ENCODE measurements at regions not wholly inside any gene's neighbourhood (a gene's known extent, or its start where the extent isn't known, plus 50 kb on each side); places are given as distances from the start of the nearest gene placed in this dataset.

DNA sequence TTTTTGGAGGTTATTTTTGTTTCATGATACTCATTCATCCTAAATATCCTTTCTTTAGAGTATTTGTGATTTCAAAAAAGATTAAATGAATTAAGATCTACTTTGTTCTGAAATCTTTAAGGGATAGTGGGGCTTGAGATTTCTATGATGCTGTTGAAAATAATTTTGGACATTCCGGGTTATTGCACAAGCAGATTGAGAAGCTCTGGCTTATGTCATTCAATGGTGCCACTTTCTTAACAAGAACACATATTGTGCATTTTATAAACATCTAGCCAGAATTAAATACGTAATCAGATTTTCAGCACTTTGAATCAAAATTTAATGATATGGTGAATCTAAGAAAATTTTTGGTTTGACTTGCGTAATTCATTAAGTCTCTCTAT lies 207.7 kb upstream of the COL3A1 start:
- intact Hi-C loops (cut with micrococcal nuclease; ENCODE audit: unreplicated experiment) = loop anchor here (5.0 kb wide), 1 partner anchor 646 kb away; no protein-coding TSS in a partner anchor
- ATAC-seq (no peak), DNase-seq (ENCODE audit: low spot score) (no peak), FAIRE-seq (no peak)
- Histone ChIP-seq H3K4me3 (replicated peaks in 1 of 3; ENCODE audit: insufficient read depth in 1 of 3, low read depth in 2 of 3, low read length in 3 of 3) (no peak overlapping the region), H4K20me1 (ENCODE audit: insufficient read depth, low read length) (no peaks in the 10 kb centered on the region), H3K36me3 (replicated peaks in 1 of 2; ENCODE audit: control insufficient read depth in 1 of 2, insufficient read depth in 2 of 2, low read length in 2 of 2) (no peaks in the 10 kb centered on the region), H3K4me2 (ENCODE audit: low read depth, low read length) (no peak overlapping the region), H2AFZ (ENCODE audit: low read length) (no peak overlapping the region), H3K79me2 (ENCODE audit: insufficient read depth, low read length) (no peaks in the 10 kb centered on the region), H3K27ac (ENCODE audit: extremely low read length, insufficient read depth, low read length) (no peak overlapping the region), H3K9ac (ENCODE audit: insufficient read depth, low read depth, low read length) (no peak overlapping the region), H3K4me1 (ENCODE audit: insufficient read depth, low read length) (no peaks in the 10 kb centered on the region), H3K27me3 (ENCODE audit: control insufficient read depth in 1 of 2, insufficient read depth in 2 of 2, low read length in 2 of 2) (no peaks in the 10 kb centered on the region), H3K9me3 (ENCODE audit: low read length) (no peaks in the 10 kb centered on the region)
- BruUV-seq (replicated peaks) = no TSS peak
- in situ Hi-C loops (cut with HindIII; ENCODE audit: extremely low pct_ligation_motif_present, low pct_unique_long_range_greater_than_20kb) = loop anchor here (25.0 kb wide), 1 partner anchor 646 kb away; no protein-coding TSS in a partner anchor
- WGBS (ENCODE audit: low lambda C conversion rate) = 36% methylated on average over 3 of the region's 3 CpGs
- ChIA-PET CTCF (ENCODE audit: low intra/inter-chr PET ratio, low total read pairs) (interaction anchor here (1.5 kb wide), 2 partner anchors 212 to 645 kb away, joined by 3 to 6 read pairs; no protein-coding TSS in a partner anchor), POLR2A (no interaction called here)
- no peak for TF ChIP-seq ZNF484 (CRISPR knock-in tag; IDR thresholded peaks at IDR 0.05; ENCODE audit: borderline replicate concordance, low read depth)
- TF ChIP-seq ASH2L (IDR thresholded peaks at IDR 0.05; ENCODE audit: insufficient read length, low read depth, low read length) = no peak
- no peak for TF ChIP-seq RELA (CRISPR knock-in tag; IDR thresholded peaks at IDR 0.05)
- no peak for TF ChIP-seq TBP (CRISPR knock-in tag; IDR thresholded peaks at IDR 0.05)
- TF ChIP-seq KMT2B (CRISPR knock-in tag; IDR thresholded peaks at IDR 0.05) = no peak
- TF ChIP-seq EEA1 (CRISPR knock-in tag; IDR thresholded peaks at IDR 0.05; ENCODE audit: borderline replicate concordance) = no peak
- TF ChIP-seq, protein P1, sequence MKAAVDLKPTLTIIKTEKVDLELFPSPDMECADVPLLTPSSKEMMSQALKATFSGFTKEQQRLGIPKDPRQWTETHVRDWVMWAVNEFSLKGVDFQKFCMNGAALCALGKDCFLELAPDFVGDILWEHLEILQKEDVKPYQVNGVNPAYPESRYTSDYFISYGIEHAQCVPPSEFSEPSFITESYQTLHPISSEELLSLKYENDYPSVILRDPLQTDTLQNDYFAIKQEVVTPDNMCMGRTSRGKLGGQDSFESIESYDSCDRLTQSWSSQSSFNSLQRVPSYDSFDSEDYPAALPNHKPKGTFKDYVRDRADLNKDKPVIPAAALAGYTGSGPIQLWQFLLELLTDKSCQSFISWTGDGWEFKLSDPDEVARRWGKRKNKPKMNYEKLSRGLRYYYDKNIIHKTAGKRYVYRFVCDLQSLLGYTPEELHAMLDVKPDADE (CRISPR knock-in tag; IDR thresholded peaks at IDR 0.05) = no peak
- TF ChIP-seq SYNCRIP (IDR thresholded peaks at IDR 0.05; ENCODE audit: insufficient read depth, low read depth, low read length) = no peak
- TF ChIP-seq XRCC5 (optimal IDR thresholded peaks at IDR 0.05; ENCODE audit: low read length) = no peak
- no peak for TF ChIP-seq ARNT (IDR thresholded peaks at IDR 0.05)
- no peak for TF ChIP-seq NR3C1 (CRISPR knock-in tag; IDR thresholded peaks at IDR 0.05)
- no peak for TF ChIP-seq ZNF12 (CRISPR knock-in tag; IDR thresholded peaks at IDR 0.05)
- TF ChIP-seq GATA4 (IDR thresholded peaks at IDR 0.05; ENCODE audit: borderline replicate concordance, low read depth) = no peak
- no peak for TF ChIP-seq SOX5 (CRISPR knock-in tag; IDR thresholded peaks at IDR 0.05; ENCODE audit: borderline replicate concordance)
